ENCODE measurements at regions not wholly inside any gene's neighbourhood (a gene's known extent, or its start where the extent isn't known, plus 50 kb on each side); places are given as distances from the start of the nearest gene placed in this dataset.
"Not testable (repeated sequence)": the region's sequence is repeated elsewhere in the genome, so short reads cannot be mapped to it uniquely, and the experiment has no call there.

DNA sequence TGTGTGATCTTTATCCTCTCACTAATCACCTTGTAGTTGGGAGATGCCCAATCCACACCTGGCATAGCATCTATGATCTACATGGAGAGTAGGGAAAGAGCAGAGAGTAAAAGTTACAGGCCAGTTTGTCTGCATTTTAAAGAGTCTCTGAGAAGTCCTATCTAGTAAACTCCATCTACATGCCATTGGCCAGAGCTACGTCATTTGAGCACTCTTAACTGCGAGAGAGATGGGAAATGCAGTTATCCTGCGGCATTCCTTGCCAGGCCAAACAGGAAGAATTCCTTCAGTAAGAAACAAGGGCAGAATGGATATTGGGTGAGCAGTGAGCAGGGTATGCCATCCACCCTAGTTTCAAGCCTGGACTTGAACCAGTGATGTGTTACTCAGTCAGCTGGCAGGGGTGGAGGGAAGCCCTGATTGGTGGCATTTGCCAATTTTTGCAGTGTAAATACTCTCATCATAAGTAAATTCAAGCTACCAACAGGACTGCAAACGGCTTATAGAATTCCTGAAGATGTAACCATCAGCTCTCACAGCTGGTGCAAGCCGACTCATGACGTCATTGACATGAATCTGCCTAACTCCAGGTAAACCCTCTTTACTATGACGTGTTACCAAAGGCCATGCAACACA is 156.8 kb upstream of the MSX2 start:
- no peak for FAIRE-seq

DNA sequence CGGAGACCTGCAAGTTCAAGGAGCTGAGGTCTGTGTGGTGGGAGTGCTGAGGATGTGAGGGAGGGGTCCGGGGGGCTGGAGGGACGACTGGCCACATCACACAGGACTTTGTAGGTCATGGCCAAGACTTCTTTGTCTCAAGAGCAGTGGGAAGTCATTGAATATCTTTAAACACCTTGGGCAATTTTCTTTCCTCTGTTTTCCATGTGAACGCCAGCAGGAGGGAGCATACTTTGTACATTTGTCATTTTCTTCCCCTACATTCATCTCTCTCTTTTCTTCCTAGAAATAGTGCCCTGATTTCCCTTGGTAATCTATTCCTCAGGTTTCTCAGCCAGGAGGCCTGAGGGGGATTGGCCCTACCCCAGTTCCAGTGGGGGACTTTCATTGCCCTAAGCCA is 153.7 kb upstream of the MSX2 start:
- no peak for FAIRE-seq

DNA sequence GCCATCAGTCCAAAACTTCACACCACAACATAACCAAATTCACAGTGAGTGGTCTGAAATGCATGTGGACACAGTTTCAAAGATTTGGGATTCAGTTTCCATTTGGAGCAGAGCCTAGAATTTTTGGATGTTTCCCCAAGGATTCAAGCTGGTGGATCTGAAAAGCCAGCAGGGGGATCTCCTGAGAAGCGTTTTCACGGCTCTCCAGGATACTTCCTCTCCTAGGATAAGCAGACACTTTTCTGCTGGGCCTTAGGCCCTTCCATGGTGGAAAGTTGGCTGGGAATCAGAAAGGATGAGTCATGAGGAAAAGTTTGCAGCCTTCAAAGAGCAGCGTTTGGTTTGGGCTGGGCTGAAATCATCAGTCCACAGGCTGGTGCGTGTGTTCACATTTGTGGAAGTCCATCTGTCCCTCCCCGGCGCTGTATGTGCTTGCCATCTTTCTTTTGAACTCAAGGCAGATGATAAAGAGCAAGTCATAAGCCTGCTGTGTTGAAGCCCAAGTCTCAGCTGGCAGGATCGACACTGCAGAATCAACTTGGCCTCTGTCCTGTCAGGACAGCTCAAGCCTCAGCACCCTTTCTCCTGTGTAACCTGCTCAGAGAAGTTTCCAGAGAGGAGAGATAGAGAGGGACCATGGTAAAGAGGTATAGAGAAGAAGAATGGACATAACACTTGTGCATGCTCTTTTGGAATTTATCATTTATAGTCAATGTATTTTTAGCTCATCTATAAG is 152.6 kb upstream of the MSX2 start:
- no peak for FAIRE-seq

DNA sequence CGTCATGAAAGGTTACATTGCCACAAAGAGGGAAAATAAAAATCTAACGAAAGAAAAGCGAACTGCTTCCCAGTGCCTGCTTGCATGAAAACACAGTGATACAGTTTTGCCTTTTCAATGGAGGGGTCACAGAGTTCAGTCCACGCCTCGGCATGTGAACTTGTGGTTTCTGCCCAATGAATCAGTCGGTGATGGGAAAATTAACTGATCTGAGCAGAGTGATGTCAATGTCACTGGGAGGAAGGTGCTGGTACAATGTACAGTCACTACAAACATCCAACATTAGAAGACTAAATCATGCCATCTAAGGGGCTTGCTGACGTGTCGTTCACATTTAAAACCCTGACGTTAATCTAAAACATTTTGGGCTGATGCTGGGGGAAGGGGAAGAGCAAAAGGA is 151.8 kb upstream of the MSX2 start:
- no peak for FAIRE-seq

DNA sequence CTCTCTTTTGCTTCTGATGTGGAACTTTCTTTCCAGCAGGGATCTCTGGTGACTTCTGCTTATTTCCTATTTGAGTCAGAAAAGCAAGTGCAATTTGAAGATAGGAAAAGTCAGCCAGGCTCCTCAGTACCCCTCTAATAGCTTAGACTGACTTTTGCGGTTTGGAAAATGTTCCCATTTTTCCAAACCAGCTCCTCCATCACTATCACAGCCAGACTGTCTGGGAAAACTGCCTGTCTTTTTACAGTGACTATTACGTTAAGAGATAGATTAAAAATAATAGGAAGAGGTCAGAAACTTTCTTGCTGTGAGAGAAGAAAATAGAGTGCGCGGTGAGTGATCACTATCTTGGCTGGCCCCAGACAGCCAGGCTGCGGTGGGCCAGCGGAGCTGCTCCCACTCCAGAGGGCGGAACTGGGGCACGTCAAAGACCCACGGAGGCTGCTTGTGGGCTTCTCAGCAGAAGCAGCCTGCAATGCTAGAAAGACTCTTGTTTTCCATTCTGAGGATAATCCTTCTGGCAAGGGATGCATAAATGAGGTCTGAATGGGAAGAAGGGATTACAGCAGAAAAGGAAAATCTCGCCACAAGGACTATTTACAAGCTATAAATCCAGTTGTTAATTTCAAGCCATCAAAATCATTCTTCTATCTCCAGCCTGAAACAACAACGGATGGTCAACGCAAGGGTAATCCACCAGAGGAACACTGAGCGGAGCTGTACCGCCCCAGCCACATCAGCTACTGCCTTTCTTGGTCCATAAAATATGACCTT is 151.0 kb upstream of the MSX2 start:
- FAIRE-seq: no peak

DNA sequence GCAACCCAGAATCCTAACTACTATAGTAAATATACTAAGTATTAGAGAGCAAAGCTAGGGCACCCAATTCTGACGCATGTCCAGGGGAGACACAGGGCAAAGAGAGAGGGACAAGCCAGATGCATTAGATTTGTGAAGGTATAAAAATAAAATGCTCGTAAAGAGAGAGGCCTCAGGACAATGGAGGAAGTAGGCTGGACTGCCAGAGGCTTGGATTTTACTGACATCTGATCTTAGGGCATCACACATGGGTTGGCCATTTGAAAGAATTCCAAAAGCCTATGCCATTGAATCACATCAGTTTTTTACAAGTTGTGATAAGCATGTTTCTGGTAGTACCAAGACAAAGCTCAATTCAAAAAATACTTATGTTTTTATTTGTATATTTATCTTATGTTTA is 149.3 kb upstream of the MSX2 start:
- no peak for FAIRE-seq

DNA sequence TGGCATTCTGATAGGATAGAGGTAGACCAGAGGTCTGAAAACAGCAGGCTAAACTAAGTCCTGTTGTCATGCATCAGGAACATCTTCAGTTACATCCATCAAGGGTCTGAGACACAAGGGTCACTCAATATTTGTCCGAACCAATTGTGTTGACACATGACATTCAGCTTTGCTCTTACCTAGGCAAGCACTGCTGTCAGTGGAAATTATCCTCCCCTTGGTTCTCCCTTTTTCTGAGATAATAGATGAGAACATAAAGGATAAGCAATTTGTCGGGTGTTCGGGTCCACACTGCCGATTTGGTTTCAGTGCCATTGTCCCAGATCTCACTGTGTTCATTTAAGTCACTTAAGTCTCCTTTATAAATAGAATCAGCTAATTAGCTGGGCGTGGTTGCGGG is 148.3 kb upstream of the MSX2 start:
- FAIRE-seq: no peak

DNA sequence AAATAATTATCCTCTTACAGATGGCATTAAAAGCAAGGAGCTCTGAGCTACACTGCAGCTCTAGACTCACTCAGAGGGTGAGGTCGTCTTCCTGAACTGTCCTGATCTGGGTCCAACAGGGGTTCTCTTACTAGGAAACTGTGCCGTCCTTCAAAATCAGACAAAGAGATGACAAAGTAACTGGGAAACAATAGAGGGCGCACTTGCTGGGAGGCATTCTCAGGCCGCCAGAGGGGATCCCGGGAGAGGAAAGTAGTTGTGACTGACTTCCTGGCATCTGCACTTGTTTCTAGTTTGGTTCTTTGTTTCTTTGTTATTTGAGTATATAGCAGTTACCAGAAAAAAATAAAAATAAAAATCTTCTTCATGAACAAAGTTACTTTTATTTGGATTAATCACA is 142.9 kb upstream of the MSX2 start:
- FAIRE-seq: no peak

DNA sequence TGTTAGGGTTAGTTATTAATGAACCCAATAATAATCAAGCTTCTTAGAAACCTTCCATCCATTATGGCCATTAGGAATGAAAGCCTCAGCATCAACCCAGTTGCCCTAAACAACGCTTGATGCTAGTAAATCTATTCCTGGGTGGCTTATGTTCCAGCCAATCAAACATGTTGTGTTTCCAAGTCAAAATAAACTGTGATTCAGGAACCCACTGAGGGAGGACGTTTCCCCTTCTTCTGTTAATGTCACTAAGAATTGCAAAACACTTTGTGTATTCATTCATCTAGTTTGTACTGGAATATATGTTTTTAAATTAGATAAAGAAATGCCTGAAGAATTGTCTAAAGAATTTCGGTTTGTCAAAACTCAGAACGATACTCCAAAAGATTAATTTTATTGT is 142.5 kb upstream of the MSX2 start:
- FAIRE-seq: no peak

DNA sequence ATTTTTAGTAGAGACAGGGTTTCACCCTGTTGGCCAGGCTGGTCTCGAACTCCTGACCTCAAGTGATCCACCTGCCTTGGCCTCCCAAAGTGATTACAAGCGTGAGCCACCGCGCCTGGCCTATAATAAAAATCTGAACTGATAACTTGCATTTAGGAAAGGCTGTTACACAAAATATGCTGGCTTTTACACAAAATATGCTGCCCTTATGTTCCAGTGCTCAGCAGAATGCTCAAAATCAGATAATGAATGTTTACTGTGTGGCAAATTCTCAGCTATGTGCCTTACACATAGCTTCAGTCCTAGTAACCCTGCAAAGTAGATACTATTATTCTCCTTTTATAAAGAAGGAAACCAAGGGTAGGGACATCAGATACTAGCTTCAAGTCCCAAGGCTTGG is 141.3 kb upstream of the MSX2 start:
- FAIRE-seq: no peak

DNA sequence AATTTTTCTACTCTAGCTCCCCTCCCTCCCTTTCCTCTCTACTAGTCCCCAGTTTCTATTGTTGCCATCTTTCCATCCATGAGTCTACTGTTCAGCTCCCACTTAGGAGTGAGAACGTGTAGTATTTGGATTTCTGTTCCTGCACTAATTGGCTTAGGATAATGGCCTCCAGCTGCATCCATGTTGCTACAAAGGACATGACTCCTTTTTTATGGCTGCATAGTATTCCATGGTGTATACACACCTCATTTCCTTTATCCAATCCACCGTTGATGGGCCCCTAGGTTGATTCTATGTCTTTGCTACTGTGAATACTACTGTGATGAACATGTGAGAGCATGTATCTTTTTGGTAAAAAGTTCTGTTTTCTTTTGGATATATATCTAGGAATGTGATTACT is 138.9 kb upstream of the MSX2 start:
- FAIRE-seq: no peak

DNA sequence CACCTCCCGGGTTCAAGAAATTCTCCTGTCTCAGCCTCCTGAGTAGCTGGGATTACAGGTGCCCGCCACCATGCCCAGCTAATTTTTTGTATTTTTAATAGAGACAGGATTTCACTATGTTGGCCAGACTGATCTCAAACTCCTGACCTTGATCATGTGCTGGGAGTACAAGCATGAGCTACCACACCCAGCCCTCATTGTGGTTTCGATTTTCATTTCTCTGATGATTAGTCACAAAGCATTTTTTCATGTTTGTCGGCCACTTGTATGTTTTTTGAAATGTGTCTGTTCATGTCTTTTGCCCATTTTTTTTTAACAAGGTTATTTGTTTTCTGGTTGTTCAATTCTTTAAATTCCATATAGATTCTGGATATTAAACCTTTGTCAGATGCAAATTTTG is 138.2 kb upstream of the MSX2 start:
- not testable (repeated sequence) for FAIRE-seq

DNA sequence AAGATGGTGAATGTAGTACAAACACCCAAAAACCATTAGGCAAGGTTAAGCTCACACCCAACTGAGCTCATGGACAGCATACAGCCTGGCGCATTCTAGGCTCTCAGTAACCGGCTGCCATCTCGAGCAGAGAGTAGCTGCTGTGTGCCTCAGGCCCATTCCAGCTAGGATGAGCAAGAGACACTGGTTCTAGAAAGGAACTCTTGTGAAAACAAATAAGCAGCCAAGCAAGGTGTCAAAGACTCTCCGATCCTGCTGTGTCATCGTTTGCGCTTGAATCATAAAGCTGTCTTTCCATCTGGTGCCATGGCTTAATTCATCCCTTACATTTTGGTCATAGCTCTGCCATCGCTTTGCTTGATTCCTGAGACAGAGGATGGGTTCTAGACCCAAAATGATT is 135.4 kb upstream of the MSX2 start:
- FAIRE-seq: no peak

DNA sequence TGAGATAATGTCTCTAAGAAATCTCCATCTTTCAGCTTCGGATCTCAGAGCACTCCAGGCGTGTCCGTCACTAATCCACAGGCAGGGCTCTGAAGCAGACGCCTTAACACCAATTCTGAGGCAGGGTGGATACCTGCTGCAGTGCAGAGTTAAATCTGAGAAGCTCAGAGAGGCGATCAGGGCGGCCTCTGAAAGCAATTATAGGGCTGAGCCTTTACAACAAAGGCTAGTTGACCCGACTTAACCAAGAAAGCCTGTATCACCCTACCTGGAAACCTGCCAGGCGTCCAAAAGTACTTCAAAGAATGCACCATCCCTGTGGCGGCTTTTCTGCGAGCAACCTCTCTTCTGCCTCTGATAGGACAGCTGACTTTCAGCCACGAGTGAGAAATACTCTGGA is 134.8 kb upstream of the MSX2 start:
- FAIRE-seq: no peak

DNA sequence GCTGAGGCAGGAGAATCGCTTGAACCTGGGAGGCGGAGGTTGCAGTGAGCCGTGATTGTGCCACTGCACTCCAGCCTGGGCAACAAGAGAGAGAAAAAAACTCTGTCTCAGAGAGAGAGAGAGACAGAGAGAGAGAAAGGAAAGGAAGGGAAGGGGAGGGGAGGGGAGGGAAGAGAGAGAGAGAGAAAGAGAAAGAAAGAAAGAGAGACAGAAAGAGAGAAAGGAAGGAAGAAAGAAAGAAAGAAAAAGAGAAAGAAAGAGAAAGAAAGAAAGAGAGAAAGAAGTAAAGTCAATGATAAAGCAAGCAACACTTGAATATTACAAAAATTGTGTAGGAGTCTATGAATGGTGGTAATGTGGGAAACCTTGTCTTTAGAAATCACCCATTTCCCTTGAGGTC is 133.6 kb upstream of the MSX2 start:
- FAIRE-seq: no peak

DNA sequence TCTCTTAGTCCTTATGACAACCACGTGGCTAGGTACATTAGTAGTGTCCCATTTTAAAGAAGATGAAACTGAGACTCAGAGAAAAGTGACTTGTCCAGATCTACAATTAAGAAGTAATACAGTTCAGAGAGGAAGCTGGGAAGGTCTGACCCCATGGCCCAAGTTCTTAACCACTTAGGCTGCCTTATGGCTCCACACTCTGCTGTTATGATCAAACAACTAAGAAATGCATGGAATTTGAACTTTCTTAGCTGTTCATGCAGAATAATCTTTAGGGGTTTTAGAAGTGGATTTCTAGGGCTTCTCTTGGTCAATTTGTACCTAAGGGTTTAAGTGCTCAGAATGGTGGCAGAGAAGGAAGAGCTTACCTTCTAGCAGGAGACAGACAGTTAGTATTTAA is 128.0 kb upstream of the MSX2 start:
- no peak for FAIRE-seq

DNA sequence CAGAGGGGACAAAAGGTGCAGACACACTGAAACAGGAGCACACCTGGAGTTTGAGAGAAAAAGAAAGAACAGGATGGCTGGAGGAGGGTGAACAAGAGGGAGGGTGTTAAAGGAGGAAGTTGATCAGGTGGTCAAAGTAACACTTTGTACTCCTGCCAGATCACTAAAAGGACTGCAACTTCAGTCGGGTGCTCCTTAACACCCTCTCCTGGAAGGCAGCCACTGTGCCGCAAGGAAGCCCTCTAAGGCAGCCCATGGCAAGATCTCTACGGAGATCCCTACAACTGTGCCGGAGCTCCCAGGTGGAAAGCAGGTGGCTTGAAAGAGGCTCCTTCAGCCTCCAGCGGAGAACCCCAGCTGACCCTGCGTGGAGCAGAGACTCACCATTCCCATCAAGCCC is 124.4 kb upstream of the MSX2 start:
- no peak for FAIRE-seq

DNA sequence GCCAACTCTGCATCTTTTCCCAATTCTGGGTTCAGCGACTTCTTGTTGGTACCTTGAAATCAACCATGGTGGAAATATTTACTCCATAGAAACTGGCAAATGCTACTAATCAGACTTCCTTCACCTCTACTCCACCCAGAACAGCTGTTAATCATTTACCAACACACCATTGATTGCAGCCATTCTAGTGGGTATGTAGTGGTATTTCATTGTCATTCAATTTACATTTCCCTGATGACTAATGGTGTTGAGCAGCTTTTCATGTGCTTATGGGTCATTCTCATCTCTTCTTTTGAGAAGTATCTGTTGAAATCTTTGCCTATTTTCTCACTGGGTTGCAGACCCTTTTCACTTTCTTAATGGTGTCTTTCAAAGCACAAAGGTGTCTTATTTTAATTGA is 122.4 kb upstream of the MSX2 start:
- no peak for FAIRE-seq

DNA sequence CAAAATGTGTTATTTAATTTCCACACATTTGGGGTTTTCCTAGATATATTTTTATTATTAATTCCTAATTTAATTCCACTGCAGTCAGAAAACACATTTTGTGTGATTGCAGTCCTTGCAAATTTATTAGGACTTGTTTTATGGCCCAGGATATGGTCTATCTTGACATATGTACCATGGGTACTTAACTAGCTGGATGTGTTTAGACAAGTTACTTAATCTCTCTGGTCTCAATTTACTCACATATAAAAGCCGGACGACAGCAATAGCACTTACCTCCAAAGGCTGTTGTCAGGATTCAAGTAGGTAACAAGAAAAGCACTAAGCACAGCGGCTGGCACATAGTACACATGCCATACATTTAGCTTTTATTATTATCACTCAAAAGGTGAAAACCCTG is 118.2 kb upstream of the MSX2 start:
- no peak for FAIRE-seq

DNA sequence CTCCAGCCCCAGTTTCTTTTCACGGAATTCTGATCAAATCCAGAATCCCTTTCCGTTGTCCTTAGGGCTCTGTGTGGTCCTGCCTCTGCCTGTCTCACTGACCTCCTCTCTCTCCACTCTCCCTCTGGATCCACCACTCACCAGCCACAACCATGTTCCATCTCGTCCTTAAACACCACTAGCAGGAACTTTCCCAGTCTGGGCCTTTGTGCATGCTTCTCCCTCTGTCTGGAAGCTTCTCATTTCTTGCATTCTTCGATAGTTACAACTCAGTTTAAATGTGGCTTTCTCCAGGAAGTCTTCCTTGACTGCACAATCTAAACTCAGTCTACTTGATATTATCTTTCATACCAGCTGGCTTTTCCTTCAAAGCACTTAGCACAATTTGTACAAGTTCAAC is 117.7 kb upstream of the MSX2 start:
- no peak for FAIRE-seq

DNA sequence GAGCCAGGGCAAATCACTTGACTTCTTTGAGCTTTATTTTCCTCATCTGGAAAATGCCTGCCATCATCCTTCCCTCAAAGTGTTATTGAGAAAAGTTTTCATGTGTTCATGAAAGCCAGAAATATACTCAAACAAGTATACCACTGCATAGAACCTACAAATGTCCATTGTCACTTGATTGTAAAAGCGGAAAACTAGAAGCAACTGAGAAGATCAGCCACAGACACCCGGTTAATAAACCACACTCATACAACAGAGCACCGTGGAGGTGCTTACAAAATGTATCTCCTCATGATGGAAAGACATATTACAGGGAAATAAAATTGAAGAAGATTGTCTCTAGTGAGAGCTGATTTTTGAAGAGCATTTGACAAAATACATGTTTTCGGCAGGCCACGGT is 117.2 kb upstream of the MSX2 start:
- no peak for FAIRE-seq

DNA sequence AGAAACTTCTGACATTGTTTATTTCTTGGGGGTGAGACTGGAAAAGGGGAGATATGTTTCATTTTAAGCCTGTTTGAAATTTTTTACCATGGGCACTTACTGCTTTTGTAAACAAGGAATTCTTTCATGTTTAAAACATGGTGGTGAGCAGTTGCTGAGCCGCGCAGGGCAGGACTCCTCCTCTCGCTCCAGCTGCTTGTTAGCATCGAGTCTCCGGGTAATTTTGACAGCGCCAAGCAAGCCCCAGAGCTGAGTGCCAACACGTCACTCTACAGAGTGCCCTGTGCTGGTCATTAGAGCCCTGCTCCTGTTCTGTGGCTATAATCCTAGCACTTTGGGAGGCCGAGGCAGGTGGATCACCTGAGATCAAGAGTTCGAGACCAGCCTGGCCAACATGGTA is 116.5 kb upstream of the MSX2 start:
- FAIRE-seq: no peak

DNA sequence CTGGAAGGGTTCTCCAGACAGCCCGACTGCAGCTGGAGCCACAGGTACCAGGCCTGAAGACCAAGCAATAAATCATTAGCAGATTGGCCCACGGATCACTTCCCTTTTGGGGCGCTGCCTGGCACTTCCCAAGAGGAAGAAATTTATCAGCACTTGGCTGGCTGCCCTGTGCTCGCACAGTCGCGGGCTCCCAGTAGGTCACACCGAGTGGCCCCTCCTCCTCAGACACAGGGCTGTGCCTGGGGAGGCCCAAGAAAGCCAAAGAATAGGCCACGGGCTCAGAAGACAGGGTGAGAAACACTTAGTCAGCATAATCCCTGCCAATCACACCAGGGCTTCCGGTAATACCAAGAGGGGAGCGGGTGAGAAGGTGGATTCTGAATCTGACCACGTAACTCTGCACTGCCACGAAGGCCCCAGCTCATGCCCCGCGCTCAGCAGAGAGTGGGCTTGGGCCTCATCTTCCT is 115.7 kb upstream of the MSX2 start:
- FAIRE-seq: no peak

DNA sequence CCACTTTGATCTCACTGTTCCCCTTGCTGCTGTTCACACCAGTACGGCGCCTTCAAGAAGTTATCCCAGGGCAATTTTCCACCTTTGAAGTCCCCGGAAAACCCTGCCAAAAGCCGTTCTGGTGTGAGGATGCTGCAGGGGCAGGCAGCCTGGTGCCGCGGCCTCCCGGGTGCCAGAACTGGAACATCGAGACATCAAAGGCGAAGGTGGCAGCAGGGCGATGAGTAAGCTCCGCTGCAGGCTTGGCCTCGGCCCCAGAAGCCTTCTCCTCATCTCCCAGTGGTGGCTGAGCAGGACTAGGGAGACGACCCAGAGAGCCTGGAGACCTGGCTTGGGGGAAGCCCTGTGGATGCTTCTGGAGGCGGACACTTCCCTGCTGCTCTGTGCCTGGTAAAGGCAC is 115.3 kb upstream of the MSX2 start:
- no peak for FAIRE-seq

All from TTC549 (cell line).